Midbrain (tissue), 1 donor: ENCODE measurements at regions not wholly inside any gene's neighbourhood (a gene's known extent, or its start where the extent isn't known, plus 50 kb on each side); places are given as distances from the start of the nearest gene placed in this dataset.

Experiments
- DNase-seq: peaks from one replicate; lab custom pipeline; 2025; lab: John Stamatoyannopoulos, UW

- no peak for DNase-seq
Observed at GRCh38 chr1:193562121-193562520, 375.7 kb upstream of the B3GALT2 start.

GRCh38 chr1:193558491-193559028 is 372.1 kb upstream of the B3GALT2 start:
- no peak for DNase-seq

GRCh38 chr1:193555662-193556441 is 369.4 kb upstream of the B3GALT2 start:
- DNase-seq, result no peak

- DNase-seq, result no peak
Observed at GRCh38 chr1:193553564-193553963, 367.2 kb upstream of the B3GALT2 start.

GRCh38 chr1:193552274-193552673 is 365.9 kb upstream of the B3GALT2 start:
- no peak for DNase-seq

GRCh38 chr1:193549081-193549480 is 362.7 kb upstream of the B3GALT2 start:
- no peak for DNase-seq

- no peak for DNase-seq
Observed at GRCh38 chr1:193545171-193545570, 358.8 kb upstream of the B3GALT2 start.

GRCh38 chr1:193543259-193543658 is 356.8 kb upstream of the B3GALT2 start:
- no peak for DNase-seq

- DNase-seq, result no peak
Observed at GRCh38 chr1:193542690-193543089, 356.3 kb upstream of the B3GALT2 start.

GRCh38 chr1:193540511-193540910 is 354.1 kb upstream of the B3GALT2 start:
- no peak for DNase-seq

GRCh38 chr1:193539731-193540459 is 353.5 kb upstream of the B3GALT2 start:
- no peak for DNase-seq

GRCh38 chr1:193538680-193539079 is 352.3 kb upstream of the B3GALT2 start:
- DNase-seq, result no peak

- no peak for DNase-seq
Observed at GRCh38 chr1:193538003-193538354, 351.6 kb upstream of the B3GALT2 start.

- no peak for DNase-seq
Observed at GRCh38 chr1:193537266-193538002, 351.0 kb upstream of the B3GALT2 start.

GRCh38 chr1:193533853-193534252 is 347.4 kb upstream of the B3GALT2 start:
- no peak for DNase-seq

- no peak for DNase-seq
Observed at GRCh38 chr1:193525917-193526710, 339.7 kb upstream of the B3GALT2 start.

- DNase-seq, result no peak
Observed at GRCh38 chr1:193525411-193525810, 339.0 kb upstream of the B3GALT2 start.

GRCh38 chr1:193524616-193525015 is 338.2 kb upstream of the B3GALT2 start:
- DNase-seq, result no peak

- DNase-seq, result no peak
Observed at GRCh38 chr1:193524021-193524420, 337.6 kb upstream of the B3GALT2 start.

- DNase-seq, result no peak
Observed at GRCh38 chr1:193520472-193520871, 334.1 kb upstream of the B3GALT2 start.

- DNase-seq, result no peak
Observed at GRCh38 chr1:193519922-193520321, 333.5 kb upstream of the B3GALT2 start.
